ENCODE measurements at regions not wholly inside any gene's neighbourhood (a gene's known extent, or its start where the extent isn't known, plus 50 kb on each side); places are given as distances from the start of the nearest gene placed in this dataset.
"Not testable (repeated sequence)": the region's sequence is repeated elsewhere in the genome, so short reads cannot be mapped to it uniquely, and the experiment has no call there.

- FAIRE-seq: not testable (repeated sequence)
Measured at GRCh38 chr3:171983685-171984084, 55.7 kb upstream of the FNDC3B start.

DNA sequence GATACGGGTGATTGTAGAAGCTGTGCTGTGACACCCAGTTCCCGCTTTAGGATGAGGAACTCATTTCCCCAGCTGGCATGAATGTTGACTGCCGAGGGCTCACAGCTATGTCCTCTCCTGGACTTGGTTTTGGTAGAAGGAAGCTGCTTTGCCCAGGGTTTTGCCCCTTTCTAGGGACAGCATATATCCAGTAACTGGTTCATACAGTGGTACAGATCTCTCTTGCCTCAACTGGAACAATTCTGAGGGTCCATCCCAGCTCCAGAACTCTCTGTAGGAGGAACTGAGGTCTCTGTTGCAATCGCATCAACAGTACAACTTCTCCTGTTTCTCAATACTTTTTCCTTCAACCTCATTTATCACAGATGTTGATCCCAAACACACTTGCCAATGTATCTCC lies 54.5 kb upstream of the FNDC3B start:
- no peak for FAIRE-seq

GRCh38 chr3:171986176-171986575 lies 53.2 kb upstream of the FNDC3B start:
- no peak for FAIRE-seq

DNA sequence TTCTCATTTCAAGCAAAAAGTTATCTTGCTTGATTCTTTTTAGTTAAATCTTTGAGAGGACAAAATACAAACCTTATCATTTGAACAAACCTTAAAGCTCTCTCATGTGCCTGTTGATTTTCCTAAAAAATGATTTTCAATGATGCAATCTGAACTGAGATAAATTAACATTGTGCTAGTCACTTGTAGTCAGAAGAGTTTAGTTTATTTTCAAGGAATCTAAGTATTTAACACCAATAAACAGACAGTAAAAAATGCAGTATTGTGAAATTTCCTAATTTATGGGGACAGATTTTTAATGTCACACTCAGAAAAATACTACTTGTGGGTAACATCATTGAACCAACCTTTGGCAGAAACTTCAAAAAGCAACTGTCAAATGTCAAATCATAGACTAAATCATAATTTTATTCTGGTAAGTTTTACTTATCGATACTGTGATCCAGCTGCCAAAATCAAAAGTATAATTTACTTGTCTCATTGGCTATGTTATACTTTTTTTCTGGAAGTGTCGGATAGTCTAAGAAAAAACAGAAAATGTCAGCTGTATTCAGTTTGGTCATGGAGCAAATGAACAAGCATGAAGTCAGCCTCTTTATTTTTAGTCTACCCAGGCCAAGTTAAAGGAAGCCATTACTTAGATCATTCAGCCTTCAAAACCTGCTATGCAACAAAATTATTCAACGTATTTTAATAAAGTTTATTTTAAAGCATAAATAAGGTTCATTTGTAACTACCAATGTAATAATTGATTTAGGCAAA lies 52.4 kb upstream of the FNDC3B start:
- no peak for FAIRE-seq
